K562 (cell line): ENCODE measurements at regions not wholly inside any gene's neighbourhood (a gene's known extent, or its start where the extent isn't known, plus 50 kb on each side); places are given as distances from the start of the nearest gene placed in this dataset.

Source experiments
- ATAC-seq: fragments of 200-7000 bp; cut with Tn5 transposase; 3 replicates; pipeline ENCODE4 v1.9.1; 2020; ENCODE audit warnings: moderate library complexity
- BruUV-seq: library from RNA; stranded (reverse); fragments of 400-500 nt; replicated peaks from 2 replicates; lab custom pipeline; 2021; lab: Mats Ljungman, UMichigan
- CTCF ChIA-PET: fragments of 300-600 bp; formaldehyde crosslinking; extraction: SDS; loops from one replicate; lab custom pipeline; 2021; ENCODE audit warnings: low intra/inter-chr PET ratio; lab: Yijun Ruan, JAX
- POLR2A ChIA-PET: fragments of 300-600, 350-650 bp; sonication (Branson Sonifier 250); formaldehyde crosslinking; extraction: SDS; loops from one replicate; lab custom pipeline; 2021; ENCODE audit warnings: antibody characterized with exemption, inconsistent platforms; lab: Yijun Ruan, JAX
- DNase-seq, 4 experiments: peaks; one replicate each; pipeline versions ENCODE4 v3.0.0 to v3.0.0-alpha.2; 2011 to 2018; ENCODE audit warnings: low spot score in 3 of 4, mixed read lengths in 3 of 4; ENCODE audit errors: extremely low read depth in 1 of 4
- FAIRE-seq: peaks from 2 replicates; lab custom pipeline; 2011; peaks lifted over from hg19 to GRCh38; lab: Jason Lieb, UNC
- H2AFZ ChIP-seq: 2 replicates; pipeline ENCODE4 v1.6.0; 2011; ENCODE audit warnings: low read depth, low read length, control low read depth, inconsistent platforms
- H3K27ac ChIP-seq: fragments of 200-600 bp; 3 replicates; pipeline ENCODE4 v1.8.0; 2011; ENCODE audit warnings: low read depth, mild to moderate bottlenecking, control low read depth, inconsistent platforms, low read length, moderate library complexity, mixed read lengths; ENCODE audit errors: extremely low read depth
- H3K27me3 ChIP-seq, 2 experiments: fragments of 300-600 bp in 1 of 2; 2 replicates in 1 of 2; 3 replicates in 1 of 2; pipeline versions ENCODE4 v1.6.0 to v1.8.0; 2011; ENCODE audit warnings: inconsistent platforms in 2 of 2, low read length in 2 of 2, mild to moderate bottlenecking in 1 of 2, mixed read lengths in 1 of 2, moderate library complexity in 1 of 2; ENCODE audit not compliant: control insufficient read depth in 2 of 2, insufficient read depth in 2 of 2
- H3K36me3 ChIP-seq: fragments of 300-600 bp; 3 replicates; pipeline ENCODE4 v1.8.0; 2011; ENCODE audit warnings: mild to moderate bottlenecking, low read length, inconsistent platforms; ENCODE audit not compliant: control insufficient read depth, insufficient read depth
- H3K4me1 ChIP-seq, 2 experiments: fragments of 200-600 bp in 1 of 2; replicated peaks in 1 of 2; 2 replicates in 1 of 2; 3 replicates in 1 of 2; pipeline versions ENCODE4 v1.5.1 to v1.8.0; 2011; ENCODE audit warnings: inconsistent platforms in 2 of 2, low read length in 2 of 2, mild to moderate bottlenecking in 1 of 2, mixed read lengths in 1 of 2, moderate library complexity in 1 of 2; ENCODE audit not compliant: control insufficient read depth in 2 of 2, insufficient read depth in 2 of 2
- H3K4me2 ChIP-seq: 2 replicates; pipeline ENCODE4 v1.6.1; 2011; ENCODE audit warnings: low read length, control low read depth, inconsistent platforms, mixed read lengths; ENCODE audit not compliant: insufficient read depth
- H3K4me3 ChIP-seq: fragments of 200-600 bp; sonication (generic), shearing (Covaris generic); 2 replicates; pipeline ENCODE4 v1.5.1; 2016; ENCODE audit warnings: control low read depth, inconsistent platforms
- H3K79me2 ChIP-seq: fragments of 200-600 bp; 3 replicates; pipeline ENCODE4 v1.8.0; 2011; ENCODE audit warnings: low read length, inconsistent platforms; ENCODE audit not compliant: control insufficient read depth, insufficient read depth
- H3K9ac ChIP-seq, 2 experiments: 2 replicates each; pipeline versions ENCODE4 v1.6.0 to v1.6.1; 2011; ENCODE audit warnings: low read depth in 2 of 2, low read length in 2 of 2, control low read depth in 1 of 2, inconsistent platforms in 1 of 2, mild to moderate bottlenecking in 1 of 2, mixed read lengths in 1 of 2; ENCODE audit not compliant: insufficient read depth in 1 of 2
- H3K9me1 ChIP-seq: one replicate; pipeline ENCODE4 v1.6.0; 2011; ENCODE audit warnings: inconsistent platforms, mild to moderate bottlenecking, low read length, moderate library complexity; ENCODE audit not compliant: control insufficient read depth, insufficient read depth
- H3K9me3 ChIP-seq: replicated peaks from 2 replicates; pipeline ENCODE4 v1.5.1; 2011; ENCODE audit warnings: low read depth, low read length, inconsistent platforms; ENCODE audit not compliant: control insufficient read depth, insufficient read depth
- H4K20me1 ChIP-seq: replicated peaks from 2 replicates; pipeline ENCODE4 v1.6.1; 2011; ENCODE audit warnings: low read length, inconsistent platforms, mixed read lengths; ENCODE audit not compliant: control insufficient read depth, insufficient read depth
- E2F3 ChIP-seq: fragments of 250-450 bp; sonication (Bioruptor Pico); IDR thresholded peaks from 2 replicates; pipeline ENCODE4 v1.4.0; 2020; ENCODE audit warnings: mild to moderate bottlenecking
- NKRF ChIP-seq: fragments of 450-650 bp; IDR thresholded peaks from 2 replicates; pipeline ENCODE4 v1.6.1; 2016; ENCODE audit warnings: borderline replicate concordance
- RBM39 ChIP-seq: fragments of 200-400 bp; formaldehyde crosslinking; optimal IDR thresholded peaks from 2 replicates; pipeline ENCODE3; 2018; ENCODE audit warnings: low read depth, low read length
- RHOXF2B ChIP-seq: fragments of 250-450 bp; sonication (Bioruptor Pico); conservative IDR thresholded peaks from 2 replicates; pipeline ENCODE4 v1.5.1; 2021
- TEAD4 ChIP-seq, 2 experiments: sonication (generic) in 1 of 2; formaldehyde crosslinking in 1 of 2; IDR thresholded peaks; 2 replicates each; pipeline versions ENCODE4 v1.6.1 to v1.8.0; 2012 to 2022; ENCODE audit warnings: borderline replicate concordance in 1 of 2, inconsistent platforms in 1 of 2, low read length in 1 of 2, mild to moderate bottlenecking in 1 of 2, missing genetic modification reagents in 1 of 2
- USF2 ChIP-seq: sonication (generic); formaldehyde crosslinking; IDR thresholded peaks from 2 replicates; pipeline ENCODE4 v1.5.0; 2020; ENCODE audit warnings: missing genetic modification reagents
- YY1 ChIP-seq, 3 experiments: IDR thresholded peaks; 2 replicates each; pipeline ENCODE4 v1.6.1; 2011; ENCODE audit warnings: low read length in 2 of 3, mild to moderate bottlenecking in 2 of 3, moderate library complexity in 2 of 3, borderline replicate concordance in 1 of 3, control low read depth in 1 of 3, low read depth in 1 of 3; ENCODE audit not compliant: insufficient read depth in 3 of 3, insufficient replicate concordance in 2 of 3, control insufficient read depth in 1 of 3, insufficient read length in 1 of 3; ENCODE audit errors: extremely low read depth in 1 of 3
- ZKSCAN3 ChIP-seq: fragments of 250-450 bp; sonication (Bioruptor Pico); IDR thresholded peaks from 2 replicates; pipeline ENCODE4 v1.4.0; 2020
- ZNF197 ChIP-seq: fragments of 200-800 bp; sonication (Bioruptor generic); IDR thresholded peaks from 2 replicates; pipeline ENCODE4 v1.6.1; 2016; ENCODE audit warnings: low read depth, missing genetic modification characterization, missing compliant biosample characterization
- ZNF324 ChIP-seq: fragments of 250-450 bp; sonication (Bioruptor Pico); IDR thresholded peaks from 2 replicates; pipeline ENCODE4 v1.4.0; 2020; ENCODE audit warnings: mild to moderate bottlenecking
- ZNF586 ChIP-seq: fragments of 450-650 bp; formaldehyde crosslinking; conservative IDR thresholded peaks from 2 replicates; pipeline ENCODE4 v1.4.0; 2020; ENCODE audit warnings: mild to moderate bottlenecking, moderate library complexity
- WGBS: fragments of 100-300 bp; shearing (Covaris generic); methylation state at CpG from one replicate; pipeline ENCODE4 v1.1.6; 2016; ENCODE audit warnings: low coverage, mixed read lengths; ENCODE audit not compliant: insufficient coverage; ENCODE audit errors: missing lambda C conversion rate; 5-methylcytosine and 5-hydroxymethylcytosine counted together
- in situ Hi-C: fragments of 300-500 bp; cut with MboI; formaldehyde crosslinking; loops from 4 replicates; pipeline ENCODE4 v1.15.0; 2018; ENCODE audit warnings: inconsistent platforms, mixed read lengths
- intact Hi-C: fragments of 100-400 bp; cut with micrococcal nuclease; formaldehyde crosslinking; loops from 2 replicates; pipeline ENCODE4 v1.14.2; 2022
- TF ChIP-seq, protein P1 (sequence below), 2 experiments: IDR thresholded peaks; 2 replicates each; pipeline ENCODE4 v1.6.1; 2012; ENCODE audit warnings: improper control_type of control experiment in 2 of 2, low read depth in 2 of 2, low read length in 2 of 2, borderline replicate concordance in 1 of 2

DNA sequence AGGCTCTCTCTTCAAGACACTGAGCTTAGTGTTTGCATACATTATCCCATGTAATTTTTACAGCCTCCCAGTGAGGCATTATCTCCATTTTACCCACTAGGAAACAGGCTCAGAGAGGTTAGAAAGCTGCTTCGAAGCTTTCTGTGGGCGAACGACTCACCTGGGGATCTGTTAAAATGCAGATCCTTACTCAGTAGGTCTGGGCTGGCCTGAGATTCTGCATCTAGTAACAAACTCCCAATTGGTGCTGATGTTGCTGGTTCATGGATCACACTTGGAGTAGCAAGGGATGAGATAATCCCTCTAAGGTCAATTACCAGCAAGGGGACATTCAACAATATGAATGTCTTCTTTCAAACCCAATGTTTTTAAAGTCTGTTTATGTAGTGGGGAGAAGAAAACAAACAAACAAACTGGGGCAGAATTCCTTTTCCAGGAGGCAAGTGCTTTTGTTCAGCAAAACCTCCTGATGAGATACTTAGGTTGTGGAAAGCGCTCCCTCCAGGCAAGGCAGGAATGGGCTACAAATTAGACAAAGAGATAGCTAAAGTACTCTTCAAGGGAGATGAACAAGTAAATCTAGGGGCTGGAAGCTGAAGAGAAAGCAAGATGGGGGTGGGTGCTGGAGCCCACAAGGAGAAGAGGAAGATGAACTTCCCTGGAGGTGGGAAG is 311.9 kb downstream of the SHQ1 start:
- DNase-seq (no peak), ATAC-seq (no peak), FAIRE-seq (no peak)
- intact Hi-C loops (no loop called here), in situ Hi-C loops (no loop called here)
- Histone ChIP-seq H3K9me1 (no peaks in the 10 kb centered on the region), H3K79me2 (no peaks in the 10 kb centered on the region), H3K36me3 (no peaks in the 10 kb centered on the region), H3K9me3 (no peaks in the 10 kb centered on the region), H4K20me1 (no peaks in the 10 kb centered on the region), H3K4me2 (no peak overlapping the region), H2AFZ (no peak overlapping the region), H3K27me3 (no peaks in the 10 kb centered on the region), H3K9ac (no peak overlapping the region), H3K27ac (no peak overlapping the region), H3K4me1 (no peaks in the 10 kb centered on the region; a peak in 1 of 5 replicates), H3K4me3 (no peak overlapping the region)
- BruUV-seq = no TSS peak
- 72% methylated on average over 4 of the region's 4 CpGs for WGBS
- ChIA-PET CTCF (no interaction called here), POLR2A (no interaction called here)
- TF ChIP-seq ZNF197 (CRISPR knock-in tag) (no peak), RBM39 (no peak), RHOXF2B (no peak), YY1 (IDR thresholded peaks at IDR 0.05; ENCODE audit: borderline replicate concordance in 1 of 3, control insufficient read depth in 1 of 3, extremely low read depth in 1 of 3, insufficient read depth in 3 of 3, insufficient read length in 1 of 3, insufficient replicate concordance in 2 of 3, low read depth in 1 of 3, low read length in 2 of 3) (no peak), ZNF586 (no peak), NKRF (no peak), TEAD4 (IDR thresholded peaks at IDR 0.05; ENCODE audit: low read length) (no peak), TEAD4 (CRISPR knock-in tag; IDR thresholded peaks at IDR 0.05; ENCODE audit: borderline replicate concordance) (no peak), USF2 (CRISPR knock-in tag) (no peak), ZNF324 (CRISPR knock-in tag) (no peak), E2F3 (no peak), ZKSCAN3 (CRISPR knock-in tag) (no peak)
- TF ChIP-seq, protein P1, sequence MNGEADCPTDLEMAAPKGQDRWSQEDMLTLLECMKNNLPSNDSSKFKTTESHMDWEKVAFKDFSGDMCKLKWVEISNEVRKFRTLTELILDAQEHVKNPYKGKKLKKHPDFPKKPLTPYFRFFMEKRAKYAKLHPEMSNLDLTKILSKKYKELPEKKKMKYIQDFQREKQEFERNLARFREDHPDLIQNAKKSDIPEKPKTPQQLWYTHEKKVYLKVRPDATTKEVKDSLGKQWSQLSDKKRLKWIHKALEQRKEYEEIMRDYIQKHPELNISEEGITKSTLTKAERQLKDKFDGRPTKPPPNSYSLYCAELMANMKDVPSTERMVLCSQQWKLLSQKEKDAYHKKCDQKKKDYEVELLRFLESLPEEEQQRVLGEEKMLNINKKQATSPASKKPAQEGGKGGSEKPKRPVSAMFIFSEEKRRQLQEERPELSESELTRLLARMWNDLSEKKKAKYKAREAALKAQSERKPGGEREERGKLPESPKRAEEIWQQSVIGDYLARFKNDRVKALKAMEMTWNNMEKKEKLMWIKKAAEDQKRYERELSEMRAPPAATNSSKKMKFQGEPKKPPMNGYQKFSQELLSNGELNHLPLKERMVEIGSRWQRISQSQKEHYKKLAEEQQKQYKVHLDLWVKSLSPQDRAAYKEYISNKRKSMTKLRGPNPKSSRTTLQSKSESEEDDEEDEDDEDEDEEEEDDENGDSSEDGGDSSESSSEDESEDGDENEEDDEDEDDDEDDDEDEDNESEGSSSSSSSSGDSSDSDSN (IDR thresholded peaks at IDR 0.05; ENCODE audit: borderline replicate concordance in 1 of 2, low read depth in 2 of 2, low read length in 2 of 2) = no peak
